Stimulated activated naive CD8-positive, alpha-beta T cell treated with anti-CD3 and anti-CD28 coated beads, Interleukin-15, amount 100 ng/mL, for 72 hours (primary cell): ENCODE measurements at regions not wholly inside any gene's neighbourhood (a gene's known extent, or its start where the extent isn't known, plus 50 kb on each side); places are given as distances from the start of the nearest gene placed in this dataset.
A peak's percentile ranks its signal among the peaks of the same experiment; 100 is the strongest.

Source experiments
- ATAC-seq: fragments of 150-1000 bp; cut with Tn5 transposase; 2 replicates; pipeline ENCODE4 v1.10.0; 2021; ENCODE audit warnings: mild to moderate bottlenecking, moderate library complexity
- DNase-seq, 2 donors: peaks; one replicate each; pipeline ENCODE4 v3.0.0; 2021 to 2022
- H3K27ac Mint-ChIP-seq, 2 donors: one replicate each; pipeline ENCODE4 v1.8.0; 2022; ENCODE audit warnings: mild to moderate bottlenecking in 2 of 2, mixed read lengths in 2 of 2, moderate library complexity in 2 of 2
- H3K27me3 Mint-ChIP-seq: one replicate; pipeline ENCODE4 v1.8.0; 2022; ENCODE audit warnings: mixed read lengths
- H3K4me1 Mint-ChIP-seq: one replicate; pipeline ENCODE4 v1.8.0; 2022; ENCODE audit warnings: mild to moderate bottlenecking, mixed read lengths
- H3K4me3 Mint-ChIP-seq, 2 donors: one replicate each; pipeline ENCODE4 v1.8.0; 2022; ENCODE audit warnings: mild to moderate bottlenecking in 2 of 2, mixed read lengths in 2 of 2, moderate library complexity in 1 of 2
- H3K9me3 Mint-ChIP-seq, 2 donors: one replicate each; pipeline ENCODE4 v1.8.0; 2022; ENCODE audit warnings: mixed read lengths in 2 of 2

DNA sequence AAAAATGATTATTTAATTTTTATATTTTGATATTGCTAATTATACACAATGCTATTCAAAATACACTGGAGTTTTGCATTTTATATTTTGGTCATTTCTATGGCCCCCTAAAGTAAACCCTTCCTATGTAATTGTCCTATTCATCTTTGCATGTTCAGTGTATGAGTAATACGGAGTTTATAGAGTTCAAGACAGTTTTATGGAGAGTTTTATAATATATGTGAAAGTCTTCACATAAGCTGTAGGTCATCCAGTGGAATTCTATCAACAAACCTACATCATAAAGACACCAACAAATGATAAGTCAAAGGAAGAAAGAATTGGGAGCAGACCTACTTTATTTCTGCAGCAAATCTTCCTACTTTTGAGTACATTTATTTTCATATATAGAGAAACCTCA is 1200.4 kb upstream of the EPHA6 start:
- Mint-ChIP-seq H3K4me3 (no peak overlapping the region), H3K27ac (no peak overlapping the region), H3K4me1 (no peaks in the 10 kb centered on the region), H3K9me3 (peaks cover 0 to 6% of the 10 kb centered on the region in 2 donors), H3K27me3 (no peaks in the 10 kb centered on the region)
- DNase-seq (no peak), ATAC-seq (no peak)

DNA sequence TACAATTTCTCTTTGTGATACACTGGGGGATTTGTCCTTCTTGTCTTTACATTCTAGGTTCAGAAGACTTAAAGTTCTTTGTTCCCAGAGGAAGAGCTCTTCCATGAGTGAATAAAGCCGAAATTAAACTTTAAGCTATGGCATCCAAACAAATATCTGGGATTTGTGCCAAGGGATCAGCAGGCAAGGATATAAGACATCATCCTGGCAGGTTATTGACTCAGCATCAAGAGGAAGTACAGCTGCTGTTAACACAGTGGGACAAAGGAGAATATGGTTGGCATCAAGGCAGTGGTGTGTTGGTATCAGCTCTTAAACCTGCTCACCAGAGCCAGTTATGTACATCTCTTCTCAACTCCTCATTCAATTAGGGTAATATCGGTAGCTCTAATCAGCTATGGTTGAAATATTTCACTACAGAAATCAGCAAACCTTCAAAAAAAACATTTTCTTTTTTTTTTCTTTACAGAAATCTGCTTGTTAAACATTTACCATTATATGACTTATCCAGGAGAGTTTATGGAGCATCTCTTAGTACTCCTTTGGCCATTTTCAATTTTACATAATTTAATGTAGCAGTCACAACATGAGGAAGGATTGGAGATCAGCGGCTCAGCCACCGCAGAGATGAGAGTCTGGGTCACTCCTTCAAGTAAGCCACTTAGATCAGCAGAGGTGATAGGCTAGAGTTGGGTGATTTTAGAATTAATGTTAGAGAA is 1198.6 kb upstream of the EPHA6 start:
- DNase-seq: no peak
- no peak overlapping the region for H3K27ac Mint-ChIP-seq
- H3K27me3 Mint-ChIP-seq: no peaks in the 10 kb centered on the region
- no peak for ATAC-seq
- H3K9me3 Mint-ChIP-seq: no peaks in the 10 kb centered on the region
- H3K4me3 Mint-ChIP-seq: no peak overlapping the region
- no peaks in the 10 kb centered on the region for H3K4me1 Mint-ChIP-seq

DNA sequence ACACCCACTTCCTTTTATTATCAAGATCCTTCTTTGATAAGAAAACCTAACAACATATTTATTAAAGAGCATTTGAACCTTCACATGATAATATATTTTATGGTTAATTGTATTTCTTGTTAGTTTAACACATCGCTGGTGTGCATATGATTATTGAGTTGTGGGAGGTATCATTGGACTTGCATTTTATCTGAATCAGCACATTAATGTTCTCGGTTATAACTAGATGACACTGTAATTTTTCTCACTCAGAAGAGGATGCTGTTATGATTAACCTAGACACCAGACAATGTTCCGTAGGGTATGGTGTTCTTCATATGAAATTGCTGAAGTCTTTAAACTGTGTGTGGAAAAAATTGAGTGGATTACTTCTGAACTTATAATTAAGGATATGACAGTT is 1188.3 kb upstream of the EPHA6 start:
- ATAC-seq (no peak), DNase-seq (no peak)
- H3K9me3 Mint-ChIP-seq: peaks cover 0 to 3% of the 10 kb centered on the region in 2 donors
- H3K27ac Mint-ChIP-seq: no peak overlapping the region
- no peak overlapping the region for H3K4me3 Mint-ChIP-seq
- H3K27me3 Mint-ChIP-seq: no peaks in the 10 kb centered on the region
- no peaks in the 10 kb centered on the region for H3K4me1 Mint-ChIP-seq

DNA sequence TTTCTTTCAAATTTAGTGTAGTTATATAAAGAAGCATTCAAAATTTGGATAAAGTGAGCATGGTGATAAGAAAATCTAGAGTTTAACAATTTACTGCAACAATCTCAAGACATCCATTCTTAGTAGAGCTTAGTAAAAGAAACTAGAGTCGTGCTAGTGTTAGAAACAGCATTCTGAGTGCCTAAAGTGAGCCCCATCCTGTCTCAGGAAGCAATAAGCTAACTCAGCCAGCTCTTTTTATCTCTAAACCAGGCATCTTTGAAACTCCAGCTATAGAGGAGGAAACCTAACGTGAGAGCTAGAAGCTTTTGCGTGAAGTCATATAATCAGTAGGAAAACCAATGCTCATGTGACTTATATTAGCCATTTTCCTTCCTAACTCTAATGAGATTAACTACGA is 1187.1 kb upstream of the EPHA6 start:
- H3K27me3 Mint-ChIP-seq: no peaks in the 10 kb centered on the region
- ATAC-seq: no peak
- no peaks in the 10 kb centered on the region for H3K4me1 Mint-ChIP-seq
- H3K27ac Mint-ChIP-seq: no peak overlapping the region
- H3K4me3 Mint-ChIP-seq: no peak overlapping the region
- H3K9me3 Mint-ChIP-seq: no peaks in the 10 kb centered on the region
- no peak for DNase-seq

DNA sequence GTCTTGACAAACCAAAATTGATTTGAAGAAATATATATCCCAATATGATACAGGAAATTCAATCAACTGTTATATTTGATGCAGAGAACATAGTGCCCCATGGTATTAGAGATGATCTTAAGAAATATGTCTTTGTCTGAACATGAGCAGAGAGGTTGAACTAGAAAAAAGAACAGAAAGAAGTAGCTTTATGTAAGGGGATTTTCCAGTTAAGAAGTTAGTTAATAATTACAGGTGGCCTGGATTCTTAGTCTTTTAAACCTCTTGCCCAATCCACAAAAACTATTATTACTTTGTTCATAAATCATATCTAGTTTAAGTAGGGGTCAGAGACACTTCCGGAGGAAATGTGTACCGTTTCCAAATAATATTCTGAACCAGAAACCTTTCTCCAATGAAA is 1186.7 kb upstream of the EPHA6 start:
- H3K4me1 Mint-ChIP-seq: no peaks in the 10 kb centered on the region
- H3K27ac Mint-ChIP-seq: no peak overlapping the region

DNA sequence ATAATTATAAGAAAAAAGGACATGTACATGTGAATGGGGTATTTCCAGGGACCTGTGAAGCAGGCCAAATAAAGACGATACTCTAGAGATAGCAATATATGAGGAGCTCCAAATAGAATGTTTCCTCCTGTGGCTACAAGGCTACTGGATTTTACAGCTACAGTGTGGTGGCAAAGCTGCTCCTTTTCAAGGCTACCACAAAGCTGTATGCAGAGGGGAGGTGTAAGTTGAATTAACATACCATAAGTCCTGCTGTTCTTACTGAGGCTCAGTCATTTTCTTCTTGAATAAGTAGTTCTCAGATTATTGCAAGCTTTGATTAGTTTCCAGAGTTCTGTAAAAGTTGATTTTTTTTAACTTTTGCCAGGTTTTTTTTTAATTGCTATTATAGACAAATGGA is 1184.6 kb upstream of the EPHA6 start:
- Mint-ChIP-seq H3K4me3 (no peak overlapping the region), H3K9me3 (peaks cover 0 to 4% of the 10 kb centered on the region in 2 donors), H3K27ac (no peak overlapping the region), H3K4me1 (no peaks in the 10 kb centered on the region), H3K27me3 (no peaks in the 10 kb centered on the region)
- ATAC-seq: no peak
- no peak for DNase-seq

More for the DNA sequence above, 1186.7 kb upstream of the EPHA6 start:
- no peak for DNase-seq
- ATAC-seq: no peak
- H3K9me3 Mint-ChIP-seq: no peaks in the 10 kb centered on the region
- H3K4me3 Mint-ChIP-seq: no peak overlapping the region
- H3K27me3 Mint-ChIP-seq: no peaks in the 10 kb centered on the region

DNA sequence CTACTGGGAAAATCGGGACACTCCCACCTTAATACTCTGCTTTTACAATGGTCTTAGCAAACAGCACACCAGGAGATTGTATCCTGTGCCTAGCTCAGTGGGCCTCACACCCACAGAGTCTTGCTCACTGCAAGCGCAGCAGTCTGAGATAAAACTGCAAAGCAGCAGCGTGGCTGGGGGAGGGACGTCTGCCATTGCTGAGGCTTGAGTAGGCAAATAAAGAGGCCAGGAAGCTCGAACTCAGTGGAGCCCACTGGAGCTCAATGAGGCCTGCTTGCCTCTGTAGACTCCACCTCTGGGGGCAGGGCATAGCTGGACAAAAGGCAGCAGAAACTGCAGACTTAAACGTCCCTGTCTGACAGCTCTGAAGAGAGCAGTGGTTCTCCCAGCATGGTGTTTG is 1169.1 kb upstream of the EPHA6 start:
- H3K27me3 Mint-ChIP-seq: no peaks in the 10 kb centered on the region
- H3K4me3 Mint-ChIP-seq: no peak overlapping the region
- H3K27ac Mint-ChIP-seq: no peak overlapping the region
- no peak for DNase-seq
- peaks cover 10 to 16% of the 10 kb centered on the region in 2 donors for H3K9me3 Mint-ChIP-seq
- no peaks in the 10 kb centered on the region for H3K4me1 Mint-ChIP-seq
- no peak for ATAC-seq

DNA sequence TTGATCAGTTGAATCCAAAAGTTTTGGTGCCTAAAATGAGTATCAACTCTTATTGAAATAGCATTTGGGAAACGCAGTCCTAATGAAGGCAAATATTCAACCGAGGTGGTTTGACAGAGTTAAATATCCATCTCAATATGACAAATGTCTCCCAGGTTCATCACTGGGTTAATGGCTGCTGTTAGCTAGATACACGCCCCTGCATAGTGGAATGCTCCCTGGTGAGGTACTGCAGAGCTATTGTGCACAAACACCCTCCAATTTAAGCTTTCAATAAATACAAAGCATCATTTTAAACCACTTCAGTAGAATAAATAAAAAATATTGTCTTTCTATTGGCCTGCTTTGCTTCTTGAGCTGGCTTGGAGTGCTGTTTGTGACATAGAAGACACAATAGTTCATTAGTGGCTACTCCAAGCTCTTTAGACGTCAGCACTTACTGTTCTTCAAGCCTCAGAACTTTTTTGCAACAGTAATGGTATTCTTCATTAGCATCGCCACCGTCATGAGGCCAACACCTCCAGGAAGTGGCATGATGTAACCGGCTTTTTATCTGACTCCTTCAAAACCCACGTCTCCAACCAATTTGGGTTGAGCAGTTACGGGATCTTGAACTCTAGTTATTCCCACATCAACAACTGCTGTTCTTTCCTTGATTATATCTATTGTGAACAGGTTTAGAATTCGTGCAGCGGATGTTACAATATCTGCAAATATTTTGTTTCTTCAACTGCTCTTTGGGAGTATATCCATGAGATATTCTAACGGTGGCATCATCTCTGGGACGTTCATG is 1159.6 kb upstream of the EPHA6 start:
- Mint-ChIP-seq H3K27ac (no peak overlapping the region), H3K4me1 (no peaks in the 10 kb centered on the region), H3K27me3 (no peaks in the 10 kb centered on the region), H3K4me3 (no peak overlapping the region), H3K9me3 (no peaks in the 10 kb centered on the region)
- DNase-seq (no peak), ATAC-seq (no peak)

DNA sequence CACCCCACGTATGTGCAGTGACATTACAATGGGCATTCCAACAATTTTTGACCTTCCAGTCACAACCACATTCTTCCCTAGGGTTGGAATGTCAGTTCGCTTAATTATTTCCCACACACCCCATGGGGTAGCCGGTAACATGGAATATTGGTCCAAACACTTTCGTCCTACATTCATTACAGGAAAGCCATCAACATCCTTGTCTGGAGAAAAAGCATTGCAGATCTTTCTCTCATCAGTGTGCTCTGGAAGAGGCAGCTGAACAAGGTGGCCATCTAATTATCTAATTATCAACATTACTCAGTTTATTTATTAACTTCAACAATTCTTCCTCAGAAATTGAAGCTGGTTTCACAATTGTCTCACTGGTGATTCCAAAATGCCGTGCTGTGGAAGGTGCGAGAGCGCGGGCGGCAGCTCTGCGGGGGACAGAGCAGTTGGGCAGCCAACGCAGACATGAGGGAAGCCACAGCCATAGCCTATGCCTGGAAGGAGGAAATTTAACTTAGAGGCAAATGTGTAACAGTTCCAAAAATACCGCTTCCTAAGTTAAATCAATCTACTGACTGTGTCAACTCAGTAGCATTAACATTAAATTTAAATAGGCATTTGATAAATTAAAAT is 1158.9 kb upstream of the EPHA6 start:
- Mint-ChIP-seq H3K27ac (no peak overlapping the region), H3K9me3 (no peaks in the 10 kb centered on the region), H3K4me3 (no peak overlapping the region), H3K4me1 (no peaks in the 10 kb centered on the region), H3K27me3 (no peaks in the 10 kb centered on the region)
- ATAC-seq: no peak
- no peak for DNase-seq

DNA sequence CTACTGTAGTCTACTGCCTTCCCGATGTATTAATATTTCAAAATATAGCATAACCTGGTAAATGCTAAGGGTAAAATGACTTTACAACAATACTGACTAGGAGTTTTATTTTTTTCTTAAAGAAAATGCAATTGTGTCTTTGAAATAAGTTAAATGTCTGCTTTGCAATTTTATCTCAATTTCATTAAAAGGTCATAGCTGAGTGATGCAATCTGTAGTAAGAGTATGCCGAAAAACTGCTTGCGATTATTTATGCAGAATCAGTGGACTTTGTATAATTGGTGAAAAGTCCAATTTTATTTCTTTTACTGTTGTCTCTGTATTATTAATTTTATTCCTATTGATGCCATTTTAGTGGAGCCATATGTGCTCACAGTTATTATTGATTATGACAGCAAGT is 1143.6 kb upstream of the EPHA6 start:
- H3K27me3 Mint-ChIP-seq: no peaks in the 10 kb centered on the region
- H3K9me3 Mint-ChIP-seq: peaks cover 5 to 10% of the 10 kb centered on the region in 2 donors
- H3K4me1 Mint-ChIP-seq: no peaks in the 10 kb centered on the region
- DNase-seq: no peak
- H3K4me3 Mint-ChIP-seq: no peak overlapping the region
- ATAC-seq: no peak
- no peak overlapping the region for H3K27ac Mint-ChIP-seq

DNA sequence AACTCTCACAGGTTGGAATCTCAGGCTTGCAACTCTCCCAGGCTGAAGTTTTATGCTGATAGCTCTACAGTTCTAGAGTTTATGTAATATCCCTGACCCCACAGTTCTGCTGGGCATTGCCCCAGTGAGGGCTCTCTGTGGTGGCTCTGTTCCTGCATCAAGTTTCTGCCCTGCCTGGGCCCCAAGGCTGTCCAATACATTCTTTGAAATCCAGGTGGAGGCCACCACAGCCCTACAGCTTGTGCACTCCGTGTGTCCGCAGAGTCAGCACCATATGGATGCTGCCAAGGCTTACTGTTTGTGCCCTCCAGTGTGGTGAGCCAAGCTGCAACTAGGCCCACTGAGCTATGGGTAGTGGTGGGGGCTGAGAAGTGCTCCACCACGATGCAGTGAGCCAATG is 1141.2 kb upstream of the EPHA6 start:
- no peak overlapping the region for H3K4me3 Mint-ChIP-seq
- DNase-seq (no peak), ATAC-seq (peak; percentile 15)
- no peaks in the 10 kb centered on the region for H3K4me1 Mint-ChIP-seq
- H3K27me3 Mint-ChIP-seq: no peaks in the 10 kb centered on the region
- no peak overlapping the region for H3K27ac Mint-ChIP-seq
- peaks cover 8 to 10% of the 10 kb centered on the region in 2 donors for H3K9me3 Mint-ChIP-seq

DNA sequence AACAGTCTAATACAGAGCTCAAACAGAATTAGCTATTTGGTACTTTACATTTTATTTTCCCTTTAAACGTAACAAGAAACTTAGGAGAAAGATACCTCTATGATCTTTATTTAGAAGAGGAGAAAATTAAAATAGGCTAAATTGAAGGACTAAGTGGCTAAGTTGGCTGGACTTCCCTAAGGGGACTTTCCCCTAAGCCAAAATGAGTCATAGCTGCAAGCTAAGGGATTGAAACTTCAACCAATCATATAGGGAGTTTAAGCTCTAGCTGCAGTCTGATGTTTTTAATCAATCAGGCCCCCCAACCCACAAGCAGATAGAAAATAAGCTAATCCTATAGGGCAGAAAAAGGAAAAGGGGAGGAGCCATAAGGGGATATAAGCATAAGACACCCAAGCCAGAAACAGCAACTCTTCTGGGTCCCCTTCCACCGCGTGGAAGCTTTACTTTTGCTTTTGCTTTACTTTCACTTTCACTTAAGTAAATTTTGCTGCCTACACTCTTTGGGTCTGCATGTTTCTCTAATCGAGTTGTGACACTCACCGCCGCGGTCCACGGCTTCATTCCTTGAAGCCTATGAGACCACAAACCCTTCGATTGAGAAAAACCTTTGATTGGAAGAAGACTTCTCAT is 1108.5 kb upstream of the EPHA6 start:
- Mint-ChIP-seq H3K27me3 (no peaks in the 10 kb centered on the region), H3K9me3 (peaks cover 14 to 19% of the 10 kb centered on the region in 2 donors), H3K4me3 (peak overlapping the region in 1 of 2 donors; percentile 66), H3K27ac (peak overlapping the region; percentile 16 to 74), H3K4me1 (no peaks in the 10 kb centered on the region)
- peak; percentile 72 for ATAC-seq
- DNase-seq: peak; percentile 3 to 12

DNA sequence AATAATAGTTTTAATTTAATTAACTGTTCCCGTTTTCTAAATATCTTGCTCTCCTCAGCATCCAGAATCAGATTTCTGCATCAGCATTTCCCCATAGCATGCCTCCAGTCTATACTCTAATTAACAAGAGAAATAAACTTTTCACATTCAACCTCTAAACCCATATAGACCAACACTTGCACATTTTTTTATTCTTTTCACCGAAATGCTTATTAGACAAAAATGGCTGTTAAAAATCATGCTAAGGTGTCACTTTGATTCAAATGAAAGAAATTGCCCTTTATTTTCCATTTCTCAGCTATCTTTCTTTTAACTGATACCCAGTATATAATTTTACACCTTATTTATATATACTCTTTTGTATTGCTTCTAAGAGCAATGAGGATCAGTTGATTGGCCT is 1107.1 kb upstream of the EPHA6 start:
- H3K9me3 Mint-ChIP-seq: peaks cover 14 to 19% of the 10 kb centered on the region in 2 donors
- H3K27ac Mint-ChIP-seq: no peak overlapping the region
- ATAC-seq: no peak
- no peak overlapping the region for H3K4me3 Mint-ChIP-seq
- no peak for DNase-seq
- no peaks in the 10 kb centered on the region for H3K27me3 Mint-ChIP-seq
- H3K4me1 Mint-ChIP-seq: no peaks in the 10 kb centered on the region

DNA sequence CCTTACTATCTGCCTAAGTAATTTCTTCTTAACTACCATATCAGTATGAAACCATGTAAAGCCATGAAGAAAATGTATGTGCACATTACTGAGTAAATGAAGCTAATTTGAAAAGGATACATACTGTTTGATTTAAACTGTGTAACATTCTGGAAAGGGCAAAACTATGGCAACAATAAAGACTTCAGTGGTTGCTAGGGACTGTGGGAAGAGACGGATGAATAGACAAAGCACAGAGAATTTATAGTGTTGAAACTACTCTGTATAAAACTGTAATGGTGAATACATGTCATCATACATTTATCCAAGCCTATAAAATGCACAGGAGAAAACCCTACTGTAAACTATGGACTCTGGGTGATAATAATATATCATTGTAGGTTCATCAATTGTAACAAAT is 1103.7 kb upstream of the EPHA6 start:
- H3K9me3 Mint-ChIP-seq: peaks cover 4 to 7% of the 10 kb centered on the region in 2 donors
- no peaks in the 10 kb centered on the region for H3K27me3 Mint-ChIP-seq
- no peaks in the 10 kb centered on the region for H3K4me1 Mint-ChIP-seq
- no peak overlapping the region for H3K4me3 Mint-ChIP-seq
- H3K27ac Mint-ChIP-seq: no peak overlapping the region
- DNase-seq (no peak), ATAC-seq (no peak)

DNA sequence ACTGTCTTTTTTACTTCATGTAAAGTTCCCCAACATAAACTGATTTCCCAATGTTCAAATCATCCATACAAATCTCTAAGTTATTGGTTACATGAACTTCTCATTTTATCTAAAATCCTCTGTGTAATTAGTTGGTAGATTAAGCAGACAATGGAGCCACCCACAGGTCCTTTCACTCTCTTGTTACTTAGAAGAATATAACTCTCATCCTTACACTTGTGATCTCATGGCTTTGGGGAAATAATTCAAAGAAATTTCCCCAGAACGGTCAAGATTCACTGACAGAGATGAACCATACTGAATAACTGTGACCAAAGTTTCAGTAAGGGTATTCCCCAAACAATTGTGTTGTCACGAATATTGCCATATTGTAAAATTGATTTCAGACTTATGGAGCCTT is 1102.6 kb upstream of the EPHA6 start:
- DNase-seq (no peak), ATAC-seq (no peak)
- H3K4me1 Mint-ChIP-seq: no peaks in the 10 kb centered on the region
- no peak overlapping the region for H3K4me3 Mint-ChIP-seq
- no peaks in the 10 kb centered on the region for H3K27me3 Mint-ChIP-seq
- H3K9me3 Mint-ChIP-seq: peaks cover 4 to 7% of the 10 kb centered on the region in 2 donors
- no peak overlapping the region for H3K27ac Mint-ChIP-seq

DNA sequence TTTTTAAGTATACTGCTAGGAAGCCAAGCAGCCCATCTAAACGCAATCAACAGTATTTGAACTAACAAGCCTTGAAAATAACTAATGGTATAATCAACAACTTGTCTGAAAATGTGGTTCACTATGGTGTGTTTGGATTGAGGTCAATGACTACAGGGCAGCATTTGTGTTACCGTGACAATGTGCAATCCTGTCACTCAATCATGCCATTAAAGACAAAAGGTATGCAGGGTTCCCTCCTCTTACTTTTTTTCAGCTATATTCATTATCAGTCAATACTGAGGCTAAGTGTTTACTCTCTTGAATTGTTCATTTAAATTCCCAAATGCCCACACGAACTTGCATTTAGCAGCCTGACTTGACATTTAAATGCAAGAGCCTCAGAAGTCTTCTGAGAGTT is 1099.3 kb upstream of the EPHA6 start:
- Mint-ChIP-seq H3K4me3 (no peak overlapping the region), H3K27ac (no peak overlapping the region), H3K4me1 (no peaks in the 10 kb centered on the region), H3K27me3 (no peaks in the 10 kb centered on the region), H3K9me3 (peaks cover under 1 to 2% of the 10 kb centered on the region in 2 donors)
- no peak for ATAC-seq
- DNase-seq: no peak
